Body of pancreas (tissue), 4 donors: ENCODE measurements at regions not wholly inside any gene's neighbourhood (a gene's known extent, or its start where the extent isn't known, plus 50 kb on each side); places are given as distances from the start of the nearest gene placed in this dataset.

Experiments used
- CTCF ChIP-seq, 7 experiments: fragments of 450-650 bp in 4 of 7; fragments of 200-600 bp in 3 of 7; sonication (generic) in 3 of 7; IDR thresholded peaks; one replicate each; pipeline ENCODE4 v1.5.1; 2016 to 2019; ENCODE audit warnings: antibody characterized with exemption in 7 of 7
- POLR2A ChIP-seq, 3 donors: fragments of 450-650 bp; IDR thresholded peaks; one replicate each; pipeline ENCODE4 v1.6.1; 2016; ENCODE audit warnings: antibody characterized with exemption in 3 of 3, mild to moderate bottlenecking in 2 of 3

GRCh38 chr7:24024276-24025068 lies 259.5 kb upstream of the NPY start:
- no peak for TF ChIP-seq POLR2A (IDR thresholded peaks at IDR 0.05)
- TF ChIP-seq CTCF (IDR thresholded peaks at IDR 0.05), result no peak
